ENCODE measurements at regions not wholly inside any gene's neighbourhood (a gene's known extent, or its start where the extent isn't known, plus 50 kb on each side); places are given as distances from the start of the nearest gene placed in this dataset.

GRCh38 chr2:35538796-35539195, 816.8 kb upstream of the CRIM1 start:
- no peak overlapping the region for H3K4me3 ChIP-seq
- H3K4me2 ChIP-seq, result no peak overlapping the region
- no peak for TF ChIP-seq EZH2 (IDR thresholded peaks at IDR 0.05; ENCODE audit: low read depth)
- TF ChIP-seq, protein P1, sequence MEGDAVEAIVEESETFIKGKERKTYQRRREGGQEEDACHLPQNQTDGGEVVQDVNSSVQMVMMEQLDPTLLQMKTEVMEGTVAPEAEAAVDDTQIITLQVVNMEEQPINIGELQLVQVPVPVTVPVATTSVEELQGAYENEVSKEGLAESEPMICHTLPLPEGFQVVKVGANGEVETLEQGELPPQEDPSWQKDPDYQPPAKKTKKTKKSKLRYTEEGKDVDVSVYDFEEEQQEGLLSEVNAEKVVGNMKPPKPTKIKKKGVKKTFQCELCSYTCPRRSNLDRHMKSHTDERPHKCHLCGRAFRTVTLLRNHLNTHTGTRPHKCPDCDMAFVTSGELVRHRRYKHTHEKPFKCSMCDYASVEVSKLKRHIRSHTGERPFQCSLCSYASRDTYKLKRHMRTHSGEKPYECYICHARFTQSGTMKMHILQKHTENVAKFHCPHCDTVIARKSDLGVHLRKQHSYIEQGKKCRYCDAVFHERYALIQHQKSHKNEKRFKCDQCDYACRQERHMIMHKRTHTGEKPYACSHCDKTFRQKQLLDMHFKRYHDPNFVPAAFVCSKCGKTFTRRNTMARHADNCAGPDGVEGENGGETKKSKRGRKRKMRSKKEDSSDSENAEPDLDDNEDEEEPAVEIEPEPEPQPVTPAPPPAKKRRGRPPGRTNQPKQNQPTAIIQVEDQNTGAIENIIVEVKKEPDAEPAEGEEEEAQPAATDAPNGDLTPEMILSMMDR (conservative IDR thresholded peaks at IDR 0.05), result no peak
- H3F3A ChIP-seq (ENCODE audit: insufficient read depth, low read depth), result no peaks in the 10 kb centered on the region; the same call in 1 of the 2 replicates
- POLR2A ChIA-PET (ENCODE audit: unreplicated experiment), result no interaction called here
- H3K4me1 ChIP-seq (replicated peaks; ENCODE audit: insufficient read depth), result no peaks in the 10 kb centered on the region
- intact Hi-C loops (cut with micrococcal nuclease; ENCODE audit: unreplicated experiment), result no loop called here
- no peaks in the 10 kb centered on the region for H3K79me2 ChIP-seq (ENCODE audit: low read depth)
- no peaks in the 10 kb centered on the region for H3K27me3 ChIP-seq (ENCODE audit: insufficient read depth, low read depth)
- H3K9me2 ChIP-seq (ENCODE audit: insufficient read depth), result no peaks in the 10 kb centered on the region
- CTCF ChIA-PET, result no interaction called here
- no peak for DNase-seq
- H2AFZ ChIP-seq, result no peak overlapping the region
- no peaks in the 10 kb centered on the region for H4K20me1 ChIP-seq (ENCODE audit: insufficient read depth)
- H3K27ac ChIP-seq, result no peak overlapping the region
- BruUV-seq (replicated peaks), result no TSS peak
- H3K9me3 ChIP-seq (ENCODE audit: insufficient read depth, low read depth), result no peaks in the 10 kb centered on the region
- H3K36me3 ChIP-seq (ENCODE audit: low read depth), result no peaks in the 10 kb centered on the region

DNA sequence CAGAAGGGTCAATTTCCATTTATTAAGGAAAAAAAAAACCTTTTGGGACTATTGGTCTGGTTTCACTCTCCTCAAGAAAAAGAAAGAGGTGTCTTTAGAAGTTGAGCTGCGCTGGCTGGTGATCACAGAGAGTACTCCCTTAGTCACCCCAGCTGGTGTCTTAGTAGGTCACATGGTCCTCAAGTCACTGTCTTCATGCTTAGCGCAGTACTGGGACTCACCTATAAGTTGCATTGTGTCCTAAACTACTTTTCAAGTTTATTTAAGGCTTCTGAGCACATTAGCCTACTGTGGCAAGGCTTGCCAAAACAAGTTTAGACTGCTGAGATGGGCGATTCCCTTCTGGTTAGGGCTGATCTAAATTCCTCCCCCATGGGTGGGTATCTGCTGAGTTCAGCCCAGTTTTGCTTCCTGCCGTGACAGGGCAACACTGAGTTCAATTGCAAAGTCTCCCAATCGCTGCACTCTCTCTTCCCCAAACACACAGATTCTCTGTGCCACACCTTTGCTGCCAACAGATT, 824.9 kb upstream of the CRIM1 start:
- ChIA-PET CTCF (no interaction called here), POLR2A (ENCODE audit: unreplicated experiment) (no interaction called here)
- TF ChIP-seq EZH2 (IDR thresholded peaks at IDR 0.05; ENCODE audit: low read depth), result no peak
- TF ChIP-seq, protein P1 (conservative IDR thresholded peaks at IDR 0.05), result no peak
- H3K36me3 ChIP-seq (ENCODE audit: low read depth), result no peaks in the 10 kb centered on the region
- no peak overlapping the region for H2AFZ ChIP-seq
- H3K4me2 ChIP-seq, result no peak overlapping the region
- no peaks in the 10 kb centered on the region for H3K9me2 ChIP-seq (ENCODE audit: insufficient read depth)
- H4K20me1 ChIP-seq (ENCODE audit: insufficient read depth), result no peaks in the 10 kb centered on the region
- no peak for DNase-seq
- intact Hi-C loops (cut with micrococcal nuclease; ENCODE audit: unreplicated experiment), result no loop called here
- H3K9me3 ChIP-seq (ENCODE audit: insufficient read depth, low read depth), result no peaks in the 10 kb centered on the region
- H3K79me2 ChIP-seq (ENCODE audit: low read depth), result no peaks in the 10 kb centered on the region
- no peaks in the 10 kb centered on the region for H3K27me3 ChIP-seq (ENCODE audit: insufficient read depth, low read depth)
- H3K4me3 ChIP-seq, result no peak overlapping the region
- no peaks in the 10 kb centered on the region for H3F3A ChIP-seq (ENCODE audit: insufficient read depth, low read depth)
- BruUV-seq (replicated peaks), result no TSS peak
- no peaks in the 10 kb centered on the region for H3K4me1 ChIP-seq (replicated peaks; ENCODE audit: insufficient read depth)
- H3K27ac ChIP-seq, result no peak overlapping the region

- Histone ChIP-seq H3K36me3 (ENCODE audit: low read depth) (no peaks in the 10 kb centered on the region), H3K9me3 (ENCODE audit: insufficient read depth, low read depth) (no peaks in the 10 kb centered on the region), H3K4me2 (no peak overlapping the region), H3K4me1 (replicated peaks; ENCODE audit: insufficient read depth) (no peaks in the 10 kb centered on the region), H3K4me3 (no peak overlapping the region), H3K27ac (no peak overlapping the region), H4K20me1 (ENCODE audit: insufficient read depth) (no peaks in the 10 kb centered on the region), H3F3A (ENCODE audit: insufficient read depth, low read depth) (no peaks in the 10 kb centered on the region), H3K79me2 (ENCODE audit: low read depth) (no peaks in the 10 kb centered on the region), H2AFZ (no peak overlapping the region), H3K27me3 (ENCODE audit: insufficient read depth, low read depth) (no peaks in the 10 kb centered on the region), H3K9me2 (ENCODE audit: insufficient read depth) (no peaks in the 10 kb centered on the region)
- DNase-seq, result no peak
- CTCF ChIA-PET, result no interaction called here
- no TSS peak for BruUV-seq (replicated peaks)
- TF ChIP-seq, protein P1 (conservative IDR thresholded peaks at IDR 0.05), result no peak
- no peak for TF ChIP-seq EZH2 (IDR thresholded peaks at IDR 0.05; ENCODE audit: low read depth)
- POLR2A ChIA-PET (ENCODE audit: unreplicated experiment), result no interaction called here
- intact Hi-C loops (cut with micrococcal nuclease; ENCODE audit: unreplicated experiment), result no loop called here
These were observed 828.8 kb upstream of the CRIM1 start for GRCh38 chr2:35526741-35527140.

All from PC-9 (cell line).